Amniotic stem cell (primary cell): ENCODE measurements at regions not wholly inside any gene's neighbourhood (a gene's known extent, or its start where the extent isn't known, plus 50 kb on each side); places are given as distances from the start of the nearest gene placed in this dataset.

ENCODE experiments used
- DNase-seq: peaks from one replicate; lab custom pipeline; 2025; lab: John Stamatoyannopoulos, UW

DNA sequence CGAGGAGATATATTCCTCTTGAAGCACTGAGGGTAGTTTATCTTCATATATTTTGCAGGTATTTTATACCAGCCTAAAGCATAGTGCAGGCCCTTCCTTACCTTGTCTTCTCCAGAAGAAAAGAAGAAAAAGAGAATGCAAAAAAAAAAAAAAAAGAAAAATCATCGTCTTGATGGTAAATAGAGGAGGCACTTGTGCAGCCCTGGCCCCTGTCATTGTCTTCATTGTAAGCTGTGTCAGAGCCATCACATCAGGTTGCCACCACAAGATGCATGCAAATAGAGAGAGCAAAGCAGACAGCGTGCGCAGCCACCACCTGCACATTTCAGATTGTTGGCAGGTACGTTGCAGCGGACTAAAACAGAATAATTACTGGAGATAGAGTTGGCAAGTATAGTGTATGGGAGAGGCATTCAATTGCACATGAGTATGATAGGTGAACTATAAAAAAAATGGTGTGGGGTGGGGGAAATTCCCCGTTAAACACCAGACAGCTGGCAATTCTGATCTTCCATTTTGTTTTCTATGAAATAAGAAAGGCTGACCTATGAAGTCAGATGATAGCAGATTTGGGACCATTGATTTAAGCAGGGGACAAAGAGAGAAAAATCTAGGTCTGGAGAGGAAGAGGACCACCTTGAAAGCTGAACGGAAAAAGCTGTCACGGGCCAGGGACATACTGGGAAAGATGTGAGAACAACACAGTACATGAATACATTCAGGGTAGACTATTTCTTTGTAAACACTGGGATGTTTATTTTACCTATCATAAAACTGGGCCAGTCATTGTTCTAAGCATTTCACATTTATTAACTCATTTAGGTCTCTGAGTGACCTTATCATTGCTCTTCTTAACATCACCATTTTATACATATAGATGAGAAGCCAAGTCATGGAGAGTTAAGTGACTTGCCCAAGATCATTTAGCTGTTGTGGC, 306.3 kb upstream of the SP8 start:
- no peak for DNase-seq

GRCh38 chr7:21094589-21094988, 307.9 kb upstream of the SP8 start:
- no peak for DNase-seq

DNA sequence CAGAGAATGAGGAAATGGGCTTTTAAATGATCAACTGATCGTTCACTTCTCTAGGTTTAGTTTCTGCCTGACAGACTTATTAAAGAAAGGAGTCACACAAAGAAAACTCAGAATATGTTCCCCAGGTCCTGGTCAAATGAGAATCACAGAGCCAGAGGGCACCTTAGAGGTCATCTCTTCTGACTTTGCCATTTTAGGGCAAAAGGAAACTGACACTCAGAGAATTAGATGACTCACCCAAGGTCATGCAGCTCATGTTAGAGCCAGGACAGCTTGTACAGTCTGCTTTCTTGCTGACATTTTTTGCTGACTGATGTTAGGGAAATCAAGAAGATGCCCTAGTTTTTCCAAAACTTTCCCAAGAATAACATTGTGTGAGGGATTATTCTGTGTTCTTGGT, 312.7 kb upstream of the SP8 start:
- no peak for DNase-seq

- DNase-seq = no peak
These were observed 313.3 kb upstream of the SP8 start for GRCh38 chr7:21099955-21100354.

DNA sequence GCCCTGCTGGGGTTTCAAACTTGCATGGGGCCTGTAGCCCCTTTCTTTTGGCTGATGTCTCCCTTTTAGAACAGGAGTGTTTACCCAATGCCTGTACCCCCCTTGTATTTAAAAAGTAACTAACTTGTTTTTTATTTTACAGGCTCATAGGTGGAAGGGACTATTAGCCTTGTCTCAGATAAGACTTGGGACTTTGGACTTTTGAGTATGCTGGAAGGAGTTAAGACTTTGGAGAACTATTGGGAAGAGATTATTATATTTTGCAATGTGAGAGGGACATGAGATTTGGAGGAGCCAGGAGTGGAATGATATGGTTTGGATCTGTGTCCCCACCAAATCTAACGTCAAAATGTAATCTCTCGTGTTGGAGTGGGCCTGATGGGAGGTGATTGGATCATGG, 314.9 kb upstream of the SP8 start:
- no peak for DNase-seq

GRCh38 chr7:21103426-21104123, 316.9 kb upstream of the SP8 start:
- no peak for DNase-seq

DNA sequence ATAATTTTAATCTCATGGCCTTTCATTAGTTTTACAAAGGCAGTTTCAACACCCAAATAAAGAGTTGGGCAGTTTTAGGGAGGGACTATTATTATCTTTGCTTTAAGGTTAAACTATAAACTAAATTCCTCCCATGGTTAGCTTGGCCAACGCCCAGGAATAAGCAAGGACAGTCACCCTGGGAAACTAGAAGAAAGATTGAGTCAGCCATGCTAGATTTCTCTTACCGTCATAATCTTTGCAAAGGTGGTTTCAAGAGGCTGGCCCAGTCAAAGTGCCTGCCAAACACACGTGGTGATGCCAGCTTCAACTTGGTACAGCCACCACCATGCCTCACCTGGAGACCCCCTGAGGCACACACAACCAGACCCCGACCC, 317.4 kb upstream of the SP8 start:
- no peak for DNase-seq

DNA sequence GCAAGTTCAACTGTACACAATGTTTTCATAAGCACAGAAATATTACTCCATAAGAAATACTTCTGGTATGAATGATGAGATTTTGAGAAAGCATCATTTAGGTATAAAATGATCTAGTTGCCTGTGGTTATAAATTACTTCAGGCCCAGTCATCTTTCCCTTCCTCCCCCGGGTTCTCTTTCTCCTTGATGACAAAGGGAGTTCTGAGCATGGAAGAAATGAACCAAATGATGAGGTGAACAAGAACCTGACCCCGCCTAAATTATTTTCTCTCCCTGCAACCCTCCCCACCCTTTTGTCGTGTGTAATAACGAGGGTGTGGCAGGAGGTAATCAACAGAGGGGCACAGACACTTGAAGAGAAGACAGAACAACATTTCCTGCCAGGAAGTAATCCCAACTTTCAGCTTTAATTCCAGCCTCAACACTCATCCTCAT, 319.6 kb upstream of the SP8 start:
- DNase-seq = no peak

- no peak for DNase-seq
These were observed 320.4 kb upstream of the SP8 start for GRCh38 chr7:21107101-21107500.

GRCh38 chr7:21108182-21108581, 319.7 kb upstream of the SP4 start:
- no peak for DNase-seq

DNA sequence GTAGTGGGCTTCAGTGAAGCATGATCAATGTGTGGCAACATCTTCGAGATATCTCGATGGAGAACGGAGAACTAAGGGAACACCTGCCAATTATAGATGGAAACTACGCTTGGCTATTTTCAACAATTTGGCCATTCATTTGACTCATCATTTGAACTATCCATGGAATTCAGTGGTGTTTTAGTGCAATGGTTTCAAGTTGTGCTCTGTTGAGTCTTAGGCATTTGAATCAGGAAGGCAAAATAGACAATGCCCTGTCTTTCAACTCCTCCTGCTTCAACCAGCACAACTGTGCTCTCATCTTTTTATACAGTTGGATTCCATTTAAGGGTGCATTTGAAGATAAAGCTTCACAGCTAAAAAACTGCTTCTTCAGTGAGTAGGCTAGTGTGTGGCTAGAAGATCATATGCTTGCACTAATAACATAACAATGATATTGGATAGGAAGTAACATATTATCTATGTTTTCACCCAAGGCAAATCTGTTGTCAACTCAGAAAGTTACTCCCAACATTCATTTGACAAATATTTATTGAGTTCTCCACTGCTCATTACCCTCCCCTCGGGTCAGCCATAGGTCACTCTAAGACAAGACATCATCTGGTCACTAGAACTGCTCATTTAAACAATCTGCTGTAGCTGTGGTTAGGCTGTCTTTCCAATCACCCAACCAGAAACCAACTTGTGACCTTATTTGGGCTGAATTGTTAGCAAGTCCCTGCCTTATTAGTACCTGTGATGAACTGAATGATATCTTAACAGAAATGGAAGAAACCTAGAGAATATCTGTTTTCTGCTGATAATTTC, 314.1 kb upstream of the SP4 start:
- no peak for DNase-seq

DNA sequence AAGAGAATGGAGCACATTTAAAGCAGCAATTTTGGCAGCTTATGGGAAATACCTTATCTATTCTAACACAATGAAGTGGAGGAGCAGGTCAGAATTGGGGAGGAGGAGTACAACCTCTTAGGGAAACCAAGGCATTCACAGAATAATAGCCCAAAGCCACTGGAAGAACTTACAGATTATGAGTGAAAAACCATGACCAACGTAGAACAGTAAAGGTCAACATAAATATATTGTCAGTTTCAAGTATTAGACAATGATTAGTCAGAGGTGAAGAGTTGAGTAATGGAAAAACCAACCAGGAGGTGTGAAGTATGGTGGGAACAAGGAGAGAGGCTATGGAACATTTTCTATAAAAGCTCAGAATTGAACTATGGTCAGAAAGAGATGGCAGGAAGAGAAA, 304.3 kb upstream of the SP4 start:
- no peak for DNase-seq

DNA sequence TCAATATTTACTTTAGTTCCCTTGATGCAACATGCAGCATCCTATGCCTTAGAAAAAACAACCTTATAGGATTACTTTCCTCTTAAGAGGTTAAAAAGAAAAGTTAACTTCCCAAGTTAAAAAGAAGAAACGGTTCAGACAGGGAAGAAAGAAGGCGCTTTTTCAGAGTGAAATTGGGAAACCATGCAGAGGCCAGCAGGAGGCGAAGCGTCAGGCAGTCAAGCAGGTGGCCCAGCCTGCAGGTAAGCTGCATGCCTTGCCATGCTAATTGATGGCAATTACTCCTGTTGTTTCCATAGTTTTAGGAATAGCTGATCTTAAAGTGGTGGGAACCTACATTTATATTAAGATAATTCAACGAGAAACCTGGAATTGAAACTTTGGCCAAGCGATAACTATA, 302.6 kb upstream of the SP4 start:
- DNase-seq = no peak

- no peak for DNase-seq
These were observed 299.6 kb upstream of the SP4 start for GRCh38 chr7:21128062-21128817.

DNA sequence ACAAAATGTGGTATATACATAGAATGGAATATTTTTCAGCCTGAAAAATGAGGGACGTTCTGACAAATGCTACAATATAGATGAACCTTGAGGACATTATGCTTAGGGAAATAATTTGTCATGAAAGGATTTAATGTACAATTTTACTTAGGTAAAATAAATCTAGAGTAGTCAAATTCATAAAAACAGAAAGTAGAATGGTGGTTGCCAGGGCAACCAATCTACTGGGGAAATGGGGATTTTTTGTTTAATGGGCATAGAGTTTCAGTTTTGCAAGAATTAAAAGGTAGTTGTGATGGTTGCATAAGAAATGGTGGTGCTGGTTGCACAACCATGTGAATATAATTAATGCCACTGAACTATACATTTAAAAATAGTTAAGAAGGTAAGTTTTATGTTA, 296.0 kb upstream of the SP4 start:
- DNase-seq = no peak

GRCh38 chr7:21134631-21135030, 293.3 kb upstream of the SP4 start:
- no peak for DNase-seq

- DNase-seq = no peak
These were observed 292.4 kb upstream of the SP4 start for GRCh38 chr7:21135437-21135836.

- no peak for DNase-seq
These were observed 290.2 kb upstream of the SP4 start for GRCh38 chr7:21137640-21138039.

DNA sequence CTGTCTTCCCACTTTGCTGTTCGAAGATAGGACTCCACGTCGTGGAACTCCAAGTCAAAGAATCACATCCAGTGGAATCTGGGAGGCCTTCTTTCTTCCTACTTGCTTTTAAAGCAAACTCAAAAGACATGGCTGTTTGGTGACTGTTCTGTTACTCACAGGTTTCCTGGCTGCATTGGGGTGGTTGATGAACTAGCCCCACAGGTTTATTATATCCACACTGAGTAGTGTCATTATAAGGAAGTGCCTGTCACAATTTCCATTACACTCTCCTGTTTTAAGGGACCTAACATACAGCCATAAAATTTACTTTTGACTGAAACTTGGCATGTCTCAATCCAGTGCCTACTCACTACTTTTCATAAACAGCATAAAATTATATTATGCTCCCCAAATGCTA, 287.3 kb upstream of the SP4 start:
- no peak for DNase-seq

GRCh38 chr7:21141476-21141875, 286.4 kb upstream of the SP4 start:
- no peak for DNase-seq

DNA sequence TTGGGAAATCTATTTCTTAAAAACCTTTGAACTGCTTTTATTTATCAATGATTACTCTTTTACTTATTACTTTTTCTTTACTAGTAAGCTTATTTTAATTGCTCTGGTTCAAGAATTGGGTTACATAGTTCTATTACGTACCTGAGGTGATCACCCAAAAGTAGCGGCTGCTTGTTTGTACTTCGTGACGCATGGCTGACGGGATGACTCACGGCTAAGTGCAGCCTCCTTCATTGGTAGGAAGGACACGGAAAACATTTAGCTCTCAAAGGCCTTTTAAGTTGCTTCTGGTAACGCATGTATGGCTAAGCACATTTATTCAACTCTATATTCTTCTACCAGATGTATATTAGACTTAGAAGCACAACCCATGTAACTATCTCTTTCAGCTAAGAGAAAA, 285.8 kb upstream of the SP4 start:
- no peak for DNase-seq
